ENCODE measurements at regions not wholly inside any gene's neighbourhood (a gene's known extent, or its start where the extent isn't known, plus 50 kb on each side); places are given as distances from the start of the nearest gene placed in this dataset.
A peak's percentile ranks its signal among the peaks of the same experiment; 100 is the strongest.

DNA sequence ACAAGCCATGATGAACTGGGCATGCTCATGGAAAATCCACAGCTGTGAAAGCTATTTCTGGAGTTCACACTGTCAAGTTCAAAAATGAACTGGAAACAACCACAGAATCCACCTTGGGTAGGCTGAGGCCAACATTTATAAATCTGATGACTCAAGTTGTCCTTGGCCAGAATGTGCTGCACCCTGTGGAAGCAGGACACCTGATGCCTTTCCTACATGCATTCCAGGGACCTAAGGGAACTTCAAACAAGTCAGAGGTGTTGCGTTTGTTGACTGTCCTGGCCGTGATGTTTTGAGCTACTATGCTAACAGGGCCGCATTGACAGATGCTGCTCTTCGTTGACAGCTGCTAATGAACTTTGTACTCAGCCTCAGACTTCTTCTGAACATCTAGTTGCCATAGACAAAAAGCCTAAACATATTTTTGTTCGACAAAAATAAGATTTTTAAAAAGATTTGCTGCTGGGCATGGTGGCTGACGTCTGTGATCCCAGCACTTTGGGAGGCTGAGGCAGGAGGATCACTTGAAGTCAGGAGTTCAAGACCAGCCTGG lies 127.9 kb upstream of the SLC45A1 start (continued):
- TF ChIP-seq RFXAP (CRISPR knock-in tag; IDR thresholded peaks at IDR 0.05; ENCODE audit: borderline replicate concordance) (peak; percentile 78), SOX5 (CRISPR knock-in tag; IDR thresholded peaks at IDR 0.05; ENCODE audit: borderline replicate concordance) (peak; percentile 96), AHR (CRISPR knock-in tag; IDR thresholded peaks at IDR 0.05) (no peak; the same call in 1 of the 2 replicates), GTF3A (CRISPR knock-in tag; conservative IDR thresholded peaks at IDR 0.05) (no peak), JUND (CRISPR knock-in tag; IDR thresholded peaks at IDR 0.05) (peak; percentile 79), ETV5 (CRISPR knock-in tag; IDR thresholded peaks at IDR 0.05; ENCODE audit: borderline replicate concordance) (peak; percentile 84; the same call in 1 of the 2 replicates), PLRG1 (conservative IDR thresholded peaks at IDR 0.05) (no peak), ISL2 (CRISPR knock-in tag; IDR thresholded peaks at IDR 0.05) (peak; percentile 93), NR3C1 (CRISPR knock-in tag; IDR thresholded peaks at IDR 0.05) (no peak), ZKSCAN8 (CRISPR knock-in tag; IDR thresholded peaks at IDR 0.05; ENCODE audit: borderline replicate concordance) (peak; percentile 89), ZNF484 (CRISPR knock-in tag; IDR thresholded peaks at IDR 0.05; ENCODE audit: borderline replicate concordance, low read depth) (no peak), ZNF547 (CRISPR knock-in tag; IDR thresholded peaks at IDR 0.05) (no peak; the same call in 1 of the 2 replicates), MZF1 (CRISPR knock-in tag; IDR thresholded peaks at IDR 0.05; ENCODE audit: borderline replicate concordance) (no peak), SPEN (CRISPR knock-in tag; IDR thresholded peaks at IDR 0.05; ENCODE audit: low read depth) (peak; percentile 73; the same call in 1 of the 2 replicates), ZNF20 (CRISPR knock-in tag; IDR thresholded peaks at IDR 0.05) (no peak)
- TF ChIP-seq, protein P1, sequence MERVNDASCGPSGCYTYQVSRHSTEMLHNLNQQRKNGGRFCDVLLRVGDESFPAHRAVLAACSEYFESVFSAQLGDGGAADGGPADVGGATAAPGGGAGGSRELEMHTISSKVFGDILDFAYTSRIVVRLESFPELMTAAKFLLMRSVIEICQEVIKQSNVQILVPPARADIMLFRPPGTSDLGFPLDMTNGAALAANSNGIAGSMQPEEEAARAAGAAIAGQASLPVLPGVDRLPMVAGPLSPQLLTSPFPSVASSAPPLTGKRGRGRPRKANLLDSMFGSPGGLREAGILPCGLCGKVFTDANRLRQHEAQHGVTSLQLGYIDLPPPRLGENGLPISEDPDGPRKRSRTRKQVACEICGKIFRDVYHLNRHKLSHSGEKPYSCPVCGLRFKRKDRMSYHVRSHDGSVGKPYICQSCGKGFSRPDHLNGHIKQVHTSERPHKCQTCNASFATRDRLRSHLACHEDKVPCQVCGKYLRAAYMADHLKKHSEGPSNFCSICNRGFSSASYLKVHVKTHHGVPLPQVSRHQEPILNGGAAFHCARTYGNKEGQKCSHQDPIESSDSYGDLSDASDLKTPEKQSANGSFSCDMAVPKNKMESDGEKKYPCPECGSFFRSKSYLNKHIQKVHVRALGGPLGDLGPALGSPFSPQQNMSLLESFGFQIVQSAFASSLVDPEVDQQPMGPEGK (CRISPR knock-in tag; IDR thresholded peaks at IDR 0.05) = peak; percentile 85
- TF ChIP-seq, protein P2, sequence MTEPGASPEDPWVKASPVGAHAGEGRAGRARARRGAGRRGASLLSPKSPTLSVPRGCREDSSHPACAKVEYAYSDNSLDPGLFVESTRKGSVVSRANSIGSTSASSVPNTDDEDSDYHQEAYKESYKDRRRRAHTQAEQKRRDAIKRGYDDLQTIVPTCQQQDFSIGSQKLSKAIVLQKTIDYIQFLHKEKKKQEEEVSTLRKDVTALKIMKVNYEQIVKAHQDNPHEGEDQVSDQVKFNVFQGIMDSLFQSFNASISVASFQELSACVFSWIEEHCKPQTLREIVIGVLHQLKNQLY (CRISPR knock-in tag; IDR thresholded peaks at IDR 0.05) = peak; percentile 69; the same call in 1 of the 2 replicates
- TF ChIP-seq, protein P3, sequence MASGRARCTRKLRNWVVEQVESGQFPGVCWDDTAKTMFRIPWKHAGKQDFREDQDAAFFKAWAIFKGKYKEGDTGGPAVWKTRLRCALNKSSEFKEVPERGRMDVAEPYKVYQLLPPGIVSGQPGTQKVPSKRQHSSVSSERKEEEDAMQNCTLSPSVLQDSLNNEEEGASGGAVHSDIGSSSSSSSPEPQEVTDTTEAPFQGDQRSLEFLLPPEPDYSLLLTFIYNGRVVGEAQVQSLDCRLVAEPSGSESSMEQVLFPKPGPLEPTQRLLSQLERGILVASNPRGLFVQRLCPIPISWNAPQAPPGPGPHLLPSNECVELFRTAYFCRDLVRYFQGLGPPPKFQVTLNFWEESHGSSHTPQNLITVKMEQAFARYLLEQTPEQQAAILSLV (CRISPR knock-in tag; IDR thresholded peaks at IDR 0.05; ENCODE audit: borderline replicate concordance) = no peak
- TF ChIP-seq, protein P4, sequence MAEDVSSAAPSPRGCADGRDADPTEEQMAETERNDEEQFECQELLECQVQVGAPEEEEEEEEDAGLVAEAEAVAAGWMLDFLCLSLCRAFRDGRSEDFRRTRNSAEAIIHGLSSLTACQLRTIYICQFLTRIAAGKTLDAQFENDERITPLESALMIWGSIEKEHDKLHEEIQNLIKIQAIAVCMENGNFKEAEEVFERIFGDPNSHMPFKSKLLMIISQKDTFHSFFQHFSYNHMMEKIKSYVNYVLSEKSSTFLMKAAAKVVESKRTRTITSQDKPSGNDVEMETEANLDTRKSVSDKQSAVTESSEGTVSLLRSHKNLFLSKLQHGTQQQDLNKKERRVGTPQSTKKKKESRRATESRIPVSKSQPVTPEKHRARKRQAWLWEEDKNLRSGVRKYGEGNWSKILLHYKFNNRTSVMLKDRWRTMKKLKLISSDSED (CRISPR knock-in tag; IDR thresholded peaks at IDR 0.05) = no peak
- TF ChIP-seq, protein P5, sequence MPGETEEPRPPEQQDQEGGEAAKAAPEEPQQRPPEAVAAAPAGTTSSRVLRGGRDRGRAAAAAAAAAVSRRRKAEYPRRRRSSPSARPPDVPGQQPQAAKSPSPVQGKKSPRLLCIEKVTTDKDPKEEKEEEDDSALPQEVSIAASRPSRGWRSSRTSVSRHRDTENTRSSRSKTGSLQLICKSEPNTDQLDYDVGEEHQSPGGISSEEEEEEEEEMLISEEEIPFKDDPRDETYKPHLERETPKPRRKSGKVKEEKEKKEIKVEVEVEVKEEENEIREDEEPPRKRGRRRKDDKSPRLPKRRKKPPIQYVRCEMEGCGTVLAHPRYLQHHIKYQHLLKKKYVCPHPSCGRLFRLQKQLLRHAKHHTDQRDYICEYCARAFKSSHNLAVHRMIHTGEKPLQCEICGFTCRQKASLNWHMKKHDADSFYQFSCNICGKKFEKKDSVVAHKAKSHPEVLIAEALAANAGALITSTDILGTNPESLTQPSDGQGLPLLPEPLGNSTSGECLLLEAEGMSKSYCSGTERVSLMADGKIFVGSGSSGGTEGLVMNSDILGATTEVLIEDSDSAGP (CRISPR knock-in tag; IDR thresholded peaks at IDR 0.05; ENCODE audit: borderline replicate concordance) = peak; percentile 52; the same call in 1 of the 2 replicates
- TF ChIP-seq, protein P6, sequence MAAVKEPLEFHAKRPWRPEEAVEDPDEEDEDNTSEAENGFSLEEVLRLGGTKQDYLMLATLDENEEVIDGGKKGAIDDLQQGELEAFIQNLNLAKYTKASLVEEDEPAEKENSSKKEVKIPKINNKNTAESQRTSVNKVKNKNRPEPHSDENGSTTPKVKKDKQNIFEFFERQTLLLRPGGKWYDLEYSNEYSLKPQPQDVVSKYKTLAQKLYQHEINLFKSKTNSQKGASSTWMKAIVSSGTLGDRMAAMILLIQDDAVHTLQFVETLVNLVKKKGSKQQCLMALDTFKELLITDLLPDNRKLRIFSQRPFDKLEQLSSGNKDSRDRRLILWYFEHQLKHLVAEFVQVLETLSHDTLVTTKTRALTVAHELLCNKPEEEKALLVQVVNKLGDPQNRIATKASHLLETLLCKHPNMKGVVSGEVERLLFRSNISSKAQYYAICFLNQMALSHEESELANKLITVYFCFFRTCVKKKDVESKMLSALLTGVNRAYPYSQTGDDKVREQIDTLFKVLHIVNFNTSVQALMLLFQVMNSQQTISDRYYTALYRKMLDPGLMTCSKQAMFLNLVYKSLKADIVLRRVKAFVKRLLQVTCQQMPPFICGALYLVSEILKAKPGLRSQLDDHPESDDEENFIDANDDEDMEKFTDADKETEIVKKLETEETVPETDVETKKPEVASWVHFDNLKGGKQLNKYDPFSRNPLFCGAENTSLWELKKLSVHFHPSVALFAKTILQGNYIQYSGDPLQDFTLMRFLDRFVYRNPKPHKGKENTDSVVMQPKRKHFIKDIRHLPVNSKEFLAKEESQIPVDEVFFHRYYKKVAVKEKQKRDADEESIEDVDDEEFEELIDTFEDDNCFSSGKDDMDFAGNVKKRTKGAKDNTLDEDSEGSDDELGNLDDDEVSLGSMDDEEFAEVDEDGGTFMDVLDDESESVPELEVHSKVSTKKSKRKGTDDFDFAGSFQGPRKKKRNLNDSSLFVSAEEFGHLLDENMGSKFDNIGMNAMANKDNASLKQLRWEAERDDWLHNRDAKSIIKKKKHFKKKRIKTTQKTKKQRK (IDR thresholded peaks at IDR 0.05; ENCODE audit: low read length) = no peak
